Tibial artery (tissue), 4 donors: ENCODE measurements at regions not wholly inside any gene's neighbourhood (a gene's known extent, or its start where the extent isn't known, plus 50 kb on each side); places are given as distances from the start of the nearest gene placed in this dataset.
"Not testable (repeated sequence)": the region's sequence is repeated elsewhere in the genome, so short reads cannot be mapped to it uniquely, and the experiment has no call there.

Experiments used
- DNase-seq, 2 donors: peaks; one replicate each; pipeline ENCODE4 v3.0.0-alpha.2; 2019
- H3K27ac ChIP-seq, 2 donors: fragments of 200-600 bp; sonication (generic) in 1 of 2; 1 replicate in 1 of 2; 2 replicates in 1 of 2; pipeline ENCODE4 v1.5.1; 2018 to 2019; ENCODE audit warnings: mild to moderate bottlenecking in 1 of 2
- H3K27me3 ChIP-seq, 2 donors: fragments of 200-600 bp; sonication (generic) in 1 of 2; one replicate each; pipeline versions ENCODE4 v1.5.1 to v1.6.0; 2016 to 2019
- H3K36me3 ChIP-seq, 3 donors: fragments of 200-600 bp; sonication (generic) in 2 of 3; one replicate each; pipeline ENCODE4 v1.5.1; 2016 to 2019; ENCODE audit warnings: mild to moderate bottlenecking in 2 of 3
- H3K4me1 ChIP-seq, 4 donors: fragments of 200-600 bp; sonication (generic) in 2 of 4; 1 replicate in 3 of 4; 2 replicates in 1 of 4; pipeline ENCODE4 v1.5.1; 2016 to 2019
- H3K4me3 ChIP-seq, 2 donors: fragments of 200-600 bp; sonication (generic) in 1 of 2; 1 replicate in 1 of 2; 2 replicates in 1 of 2; pipeline ENCODE4 v1.5.1; 2018 to 2019; ENCODE audit warnings: mild to moderate bottlenecking in 2 of 2
- H3K9me3 ChIP-seq, 3 donors: fragments of 200-600 bp; sonication (generic) in 1 of 3; one replicate each; pipeline ENCODE4 v1.5.1; 2016 to 2019
- CTCF ChIP-seq, 2 experiments: fragments of 200-600 bp in 1 of 2; fragments of 450-650 bp in 1 of 2; IDR thresholded peaks; one replicate each; pipeline ENCODE4 v1.5.1; 2017 to 2019; ENCODE audit warnings: antibody characterized with exemption in 2 of 2, mild to moderate bottlenecking in 1 of 2, moderate library complexity in 1 of 2
- intact Hi-C: fragments of 100-400 bp; cut with DNase I; formaldehyde crosslinking; loops from one replicate; pipeline ENCODE4 v1.15.0; 2023; ENCODE audit warnings: low total_unique reads

DNA sequence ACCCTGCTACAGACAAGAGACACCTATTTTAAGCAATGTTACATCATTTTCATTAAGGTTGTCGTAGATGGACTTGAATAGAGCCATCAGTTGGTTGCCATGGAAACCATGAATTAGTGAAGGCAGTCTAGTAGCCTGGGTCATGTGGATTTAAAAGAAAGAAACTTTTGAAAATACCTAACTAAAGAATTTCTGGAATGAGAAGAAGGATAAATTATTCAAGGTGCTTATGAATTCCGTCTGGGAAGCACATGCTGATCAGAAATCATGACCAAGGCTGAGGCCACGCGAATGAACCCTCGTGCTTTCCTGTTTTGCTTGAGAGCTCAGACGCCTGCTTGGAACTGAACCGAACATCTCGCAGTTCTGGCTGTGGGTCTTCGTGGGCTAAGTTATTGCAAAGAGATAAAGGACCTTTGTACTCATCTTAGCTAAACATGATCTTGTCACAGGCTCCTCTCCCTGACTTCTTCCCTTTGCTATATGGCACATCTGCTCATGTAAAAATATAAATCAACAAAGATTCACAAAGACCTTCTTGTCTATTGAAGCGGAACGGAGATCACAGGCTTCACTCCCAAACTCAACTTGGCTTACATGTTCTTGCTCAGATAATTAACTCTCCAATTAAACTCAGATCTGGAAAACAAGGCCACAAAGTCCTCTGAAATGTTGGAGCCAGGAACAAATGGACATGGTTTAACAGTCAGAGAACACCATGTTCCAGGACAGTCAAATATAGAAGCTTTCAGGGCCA is 140.2 kb downstream of the NUFIP1 start:
- no peak for TF ChIP-seq CTCF (IDR thresholded peaks at IDR 0.05)
- H3K4me3 ChIP-seq = no peak overlapping the region
- no peaks in the 10 kb centered on the region for H3K27me3 ChIP-seq
- DNase-seq = peak in 1 of 2 donors; percentile 36
- no peaks in the 10 kb centered on the region for H3K9me3 ChIP-seq
- intact Hi-C loops = no loop called here
- H3K36me3 ChIP-seq = no peaks in the 10 kb centered on the region
- peak overlapping the region; percentile 76 to 77 for H3K27ac ChIP-seq
- H3K4me1 ChIP-seq = peaks cover 7 to 34% (median 15%) of the 10 kb centered on the region in 4 donors

DNA sequence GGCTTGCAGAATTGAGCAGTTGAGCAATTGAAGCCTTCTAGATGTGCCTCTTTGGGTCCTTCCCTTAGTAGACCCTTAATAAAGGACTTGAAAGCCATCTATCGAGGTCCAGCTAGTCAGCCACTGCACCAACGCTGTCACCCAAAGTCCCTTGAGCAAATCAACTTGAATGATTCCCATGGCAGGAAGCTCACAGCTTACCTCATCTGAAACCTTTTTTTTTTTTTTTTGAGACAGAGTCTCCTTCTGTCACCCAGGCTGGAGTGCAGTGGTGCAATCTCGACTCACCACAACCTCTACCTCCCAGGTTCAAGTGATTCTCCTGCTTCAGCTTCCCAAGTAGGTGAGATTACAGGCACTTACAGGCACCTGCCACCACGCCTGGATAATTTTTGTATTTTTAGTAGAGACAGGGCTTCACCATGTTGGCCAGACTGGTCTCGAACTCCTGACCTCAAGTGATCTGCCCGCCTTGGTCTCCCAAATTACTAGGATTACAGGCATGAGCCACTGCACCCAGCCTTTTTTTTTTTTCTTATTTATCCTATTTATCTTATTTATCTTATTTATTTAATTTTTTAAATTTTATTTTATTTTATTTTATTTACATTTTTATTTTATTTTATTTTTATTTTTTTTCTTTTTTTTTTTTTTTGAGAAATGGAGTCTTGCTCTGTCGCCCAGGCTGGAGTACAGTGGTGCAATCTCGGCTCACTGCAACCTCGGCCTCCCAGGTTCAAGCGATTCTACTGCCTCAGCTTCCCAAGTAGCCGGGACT is 143.8 kb downstream of the NUFIP1 start:
- intact Hi-C loops, H3K27me3 ChIP-seq, DNase-seq, H3K9me3 ChIP-seq, H3K36me3 ChIP-seq, H3K27ac ChIP-seq, H3K4me3 ChIP-seq: not testable (repeated sequence)
- peaks cover 7 to 57% (median 23%) of the 10 kb centered on the region in 4 donors for H3K4me1 ChIP-seq

DNA sequence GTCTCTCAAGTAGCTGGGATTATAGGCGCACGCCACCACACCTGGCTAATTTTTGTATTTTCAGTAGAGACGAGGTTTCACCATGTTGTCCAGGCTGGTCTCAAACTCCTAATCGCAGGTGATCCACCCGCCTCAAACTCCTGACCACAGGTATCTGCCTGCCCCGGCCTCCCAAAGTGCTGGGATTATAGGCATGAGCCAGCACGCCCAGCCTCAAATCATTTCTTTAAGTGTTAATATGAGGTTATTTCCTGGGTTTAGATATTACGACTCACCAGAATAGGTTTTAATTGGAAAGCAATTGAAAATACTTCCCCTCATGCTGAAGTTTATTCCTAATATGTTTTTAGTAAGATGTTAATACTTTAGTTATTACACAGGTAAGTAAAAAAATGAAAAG is 144.5 kb downstream of the NUFIP1 start:
- no peak for DNase-seq
- peaks cover under 1 to 57% (median 18%) of the 10 kb centered on the region in 4 donors for H3K4me1 ChIP-seq
- H3K9me3 ChIP-seq = no peaks in the 10 kb centered on the region
- H3K27ac ChIP-seq = no peak overlapping the region
- no peak overlapping the region for H3K4me3 ChIP-seq
- no peaks in the 10 kb centered on the region for H3K27me3 ChIP-seq
- no peaks in the 10 kb centered on the region for H3K36me3 ChIP-seq
- intact Hi-C loops = no loop called here
- no peak for TF ChIP-seq CTCF (IDR thresholded peaks at IDR 0.05)

DNA sequence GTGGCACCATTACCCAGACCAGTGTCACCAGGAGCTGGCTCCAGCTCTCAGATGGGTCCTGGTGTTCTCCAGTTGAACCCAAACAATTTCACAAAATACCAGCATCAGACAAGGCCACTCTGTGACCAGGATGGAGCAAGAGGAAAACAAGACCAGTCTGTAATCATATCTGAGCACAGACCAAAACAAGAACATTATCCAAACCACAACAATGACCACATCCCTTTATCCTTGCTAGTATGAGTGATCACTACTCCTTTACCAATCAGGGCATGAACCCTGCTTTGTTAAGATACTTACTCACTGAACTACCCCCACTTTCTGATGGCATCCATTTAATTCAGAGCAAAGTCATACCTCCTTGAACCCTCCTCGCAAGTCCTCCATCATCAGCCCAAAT is 145.9 kb downstream of the NUFIP1 start:
- Histone ChIP-seq H3K4me1 (peaks cover 0 to 57% (median 18%) of the 10 kb centered on the region in 4 donors), H3K36me3 (no peaks in the 10 kb centered on the region), H3K9me3 (no peaks in the 10 kb centered on the region), H3K27me3 (no peaks in the 10 kb centered on the region), H3K27ac (peak overlapping the region; percentile 69 to 70), H3K4me3 (no peak overlapping the region)
- TF ChIP-seq CTCF (IDR thresholded peaks at IDR 0.05) = no peak
- intact Hi-C loops = no loop called here
- DNase-seq = no peak

DNA sequence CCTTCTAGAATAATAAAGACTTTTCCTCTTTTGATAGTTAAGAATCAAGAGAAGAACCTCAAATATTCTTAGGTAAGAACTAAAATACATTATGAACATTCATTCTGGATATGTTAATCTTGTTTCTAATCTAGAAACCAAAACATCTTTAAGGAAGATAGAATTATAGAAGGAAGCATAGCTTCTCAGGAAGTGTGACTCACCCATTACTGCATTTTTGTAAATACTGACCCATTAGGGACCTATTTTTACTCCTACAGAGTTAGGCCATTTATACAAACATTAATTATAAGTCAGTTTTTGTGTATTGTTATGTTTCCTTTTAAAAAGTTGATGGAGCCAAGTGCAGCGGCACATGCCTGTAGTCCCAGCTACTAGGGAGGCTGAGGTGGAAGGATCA is 147.1 kb downstream of the NUFIP1 start:
- Histone ChIP-seq H3K4me3 (no peak overlapping the region), H3K4me1 (peaks cover 0 to 67% (median 18%) of the 10 kb centered on the region in 4 donors), H3K27ac (peak overlapping the region; percentile 69 to 70), H3K36me3 (no peaks in the 10 kb centered on the region), H3K9me3 (no peaks in the 10 kb centered on the region), H3K27me3 (no peaks in the 10 kb centered on the region)
- TF ChIP-seq CTCF (IDR thresholded peaks at IDR 0.05) = no peak
- intact Hi-C loops = no loop called here
- no peak for DNase-seq

DNA sequence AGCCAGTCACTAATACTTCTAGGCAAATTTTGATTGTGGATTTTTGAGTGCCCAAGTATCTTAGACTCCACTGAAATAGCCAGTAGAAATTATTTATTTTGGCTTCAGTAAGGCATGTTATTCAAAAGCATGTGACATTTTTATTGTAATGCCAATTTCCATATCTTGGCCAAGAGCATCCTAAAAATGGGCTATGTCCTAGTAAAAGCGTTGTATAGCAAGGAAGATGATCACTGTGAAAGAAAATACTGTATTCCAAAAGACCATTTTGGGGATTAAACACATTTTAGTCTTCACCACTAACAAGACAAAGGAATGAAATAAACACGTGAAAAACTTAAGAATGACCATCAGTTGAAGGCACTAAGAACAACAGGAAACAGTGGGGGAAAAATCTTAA is 149.1 kb downstream of the NUFIP1 start:
- H3K27ac ChIP-seq = peak overlapping the region; percentile 69 to 70
- H3K36me3 ChIP-seq = no peaks in the 10 kb centered on the region
- no peaks in the 10 kb centered on the region for H3K27me3 ChIP-seq
- peaks cover 0 to 70% (median 18%) of the 10 kb centered on the region in 4 donors for H3K4me1 ChIP-seq
- H3K4me3 ChIP-seq = no peak overlapping the region
- intact Hi-C loops = no loop called here
- no peak for DNase-seq
- no peak for TF ChIP-seq CTCF (IDR thresholded peaks at IDR 0.05)
- H3K9me3 ChIP-seq = no peaks in the 10 kb centered on the region
